Daoy (cell line): ENCODE measurements at regions not wholly inside any gene's neighbourhood (a gene's known extent, or its start where the extent isn't known, plus 50 kb on each side); places are given as distances from the start of the nearest gene placed in this dataset.

ENCODE experiments used
- DNase-seq: peaks from one replicate; pipeline ENCODE4 v3.0.0-alpha.2; 2015; ENCODE audit warnings: low read depth

- no peak for DNase-seq
These were observed 133.9 kb downstream of the UCHL1 start for GRCh38 chr4:41390661-41391060.

GRCh38 chr4:41391271-41391670 lies 134.5 kb downstream of the UCHL1 start:
- no peak for DNase-seq

- DNase-seq: peak; percentile 39
These were observed 137.8 kb downstream of the UCHL1 start for GRCh38 chr4:41394481-41394894.

GRCh38 chr4:41396214-41396613 lies 139.5 kb downstream of the UCHL1 start:
- no peak for DNase-seq

- no peak for DNase-seq
These were observed 140.1 kb downstream of the UCHL1 start for GRCh38 chr4:41396869-41397268.

GRCh38 chr4:41399231-41399630 lies 138.7 kb upstream of the LIMCH1 start:
- no peak for DNase-seq

GRCh38 chr4:41400296-41400695 lies 137.7 kb upstream of the LIMCH1 start:
- DNase-seq: no peak

GRCh38 chr4:41405464-41406112 lies 132.4 kb upstream of the LIMCH1 start:
- no peak for DNase-seq

- no peak for DNase-seq
These were observed 131.8 kb upstream of the LIMCH1 start for GRCh38 chr4:41406113-41406516.

GRCh38 chr4:41408150-41408549 lies 129.8 kb upstream of the LIMCH1 start:
- no peak for DNase-seq

GRCh38 chr4:41408859-41409593 lies 128.9 kb upstream of the LIMCH1 start:
- no peak for DNase-seq

GRCh38 chr4:41409594-41409895 lies 128.4 kb upstream of the LIMCH1 start:
- no peak for DNase-seq

- DNase-seq: no peak
These were observed 127.9 kb upstream of the LIMCH1 start for GRCh38 chr4:41410049-41410448.

GRCh38 chr4:41413670-41414411 lies 124.1 kb upstream of the LIMCH1 start:
- DNase-seq: peak; percentile 55

- no peak for DNase-seq
These were observed 123.6 kb upstream of the LIMCH1 start for GRCh38 chr4:41414412-41414779.

- DNase-seq: peak; percentile 70
These were observed 119.5 kb upstream of the LIMCH1 start for GRCh38 chr4:41418444-41418843.

- DNase-seq: no peak
These were observed 117.4 kb upstream of the LIMCH1 start for GRCh38 chr4:41420541-41420940.

GRCh38 chr4:41423117-41423516 lies 114.8 kb upstream of the LIMCH1 start:
- DNase-seq: no peak

GRCh38 chr4:41424522-41424921 lies 113.4 kb upstream of the LIMCH1 start:
- DNase-seq: no peak

- DNase-seq: no peak
These were observed 112.3 kb upstream of the LIMCH1 start for GRCh38 chr4:41425650-41426049.

GRCh38 chr4:41426539-41426938 lies 111.4 kb upstream of the LIMCH1 start:
- no peak for DNase-seq

- DNase-seq: no peak
These were observed 110.6 kb upstream of the LIMCH1 start for GRCh38 chr4:41427306-41427882.
